ENCODE measurements at regions not wholly inside any gene's neighbourhood (a gene's known extent, or its start where the extent isn't known, plus 50 kb on each side); places are given as distances from the start of the nearest gene placed in this dataset.

GRCh38 chr4:146029147-146029546, 90.5 kb upstream of the ZNF827 start:
- H3K9me3 Mint-ChIP-seq = no peaks in the 10 kb centered on the region
- Histone ChIP-seq H3K9me3 (ENCODE audit: control insufficient read depth, insufficient read depth, low read length) (no peaks in the 10 kb centered on the region), H3K4me1 (ENCODE audit: control insufficient read depth, insufficient read depth, low read length) (no peaks in the 10 kb centered on the region), H3K27ac (ENCODE audit: low read length) (no peak overlapping the region), H3K27me3 (ENCODE audit: control insufficient read depth, insufficient read depth, low read length) (no peaks in the 10 kb centered on the region), H3K36me3 (ENCODE audit: control insufficient read depth, insufficient read depth, low read length) (no peaks in the 10 kb centered on the region), H3K4me3 (ENCODE audit: low read length) (no peak overlapping the region)
- intact Hi-C loops (cut with micrococcal nuclease) = no loop called here
- H3K36me3 Mint-ChIP-seq = no peaks in the 10 kb centered on the region
- H3K4me3 Mint-ChIP-seq = no peak overlapping the region
- H3K27ac Mint-ChIP-seq = no peak overlapping the region
- no peak for TF ChIP-seq CTCF (IDR thresholded peaks at IDR 0.05)
- 84% methylated on average over 1 of the region's 3 CpGs for WGBS (ENCODE audit: insufficient coverage)
- ATAC-seq (no peak), DNase-seq (no peak)
- peaks cover 0 to 9% of the 10 kb centered on the region in 2 donors for H3K4me1 Mint-ChIP-seq
- H3K27me3 Mint-ChIP-seq (ENCODE audit: low read depth in 2 of 2) = peaks cover 0 to 2% of the 10 kb centered on the region in 2 donors

- Mint-ChIP-seq H3K4me3 (no peak overlapping the region), H3K9me3 (no peaks in the 10 kb centered on the region), H3K27me3 (ENCODE audit: low read depth in 2 of 2) (peaks cover 0 to 2% of the 10 kb centered on the region in 2 donors), H3K36me3 (no peaks in the 10 kb centered on the region), H3K27ac (no peak overlapping the region), H3K4me1 (peaks cover 0 to 16% of the 10 kb centered on the region in 2 donors)
- Histone ChIP-seq H3K27me3 (ENCODE audit: control insufficient read depth, insufficient read depth, low read length) (no peaks in the 10 kb centered on the region), H3K9me3 (ENCODE audit: control insufficient read depth, insufficient read depth, low read length) (no peaks in the 10 kb centered on the region), H3K27ac (ENCODE audit: low read length) (no peak overlapping the region), H3K4me1 (ENCODE audit: control insufficient read depth, insufficient read depth, low read length) (peaks cover 3% of the 10 kb centered on the region), H3K4me3 (ENCODE audit: low read length) (no peak overlapping the region), H3K36me3 (ENCODE audit: control insufficient read depth, insufficient read depth, low read length) (no peaks in the 10 kb centered on the region)
- ATAC-seq (no peak), DNase-seq (no peak)
- intact Hi-C loops (cut with micrococcal nuclease) = no loop called here
- no CpG with 5 or more reads among the region's 1 CpG for WGBS (ENCODE audit: insufficient coverage)
- TF ChIP-seq CTCF (IDR thresholded peaks at IDR 0.05) = no peak
Observed at GRCh38 chr4:146027761-146028160, 89.1 kb upstream of the ZNF827 start.

GRCh38 chr4:146023334-146023967, 84.8 kb upstream of the ZNF827 start:
- Histone ChIP-seq H3K9me3 (ENCODE audit: control insufficient read depth, insufficient read depth, low read length) (no peaks in the 10 kb centered on the region), H3K27ac (ENCODE audit: low read length) (no peak overlapping the region), H3K4me3 (ENCODE audit: low read length) (no peak overlapping the region), H3K27me3 (ENCODE audit: control insufficient read depth, insufficient read depth, low read length) (no peaks in the 10 kb centered on the region), H3K36me3 (ENCODE audit: control insufficient read depth, insufficient read depth, low read length) (no peaks in the 10 kb centered on the region), H3K4me1 (ENCODE audit: control insufficient read depth, insufficient read depth, low read length) (peaks cover 3% of the 10 kb centered on the region)
- Mint-ChIP-seq H3K36me3 (no peaks in the 10 kb centered on the region), H3K27ac (no peak overlapping the region), H3K4me3 (no peak overlapping the region), H3K27me3 (ENCODE audit: low read depth in 2 of 2) (peaks cover 13 to 14% of the 10 kb centered on the region in 2 donors), H3K4me1 (peaks cover 0 to 10% of the 10 kb centered on the region in 2 donors), H3K9me3 (peaks cover 0 to 9% of the 10 kb centered on the region in 2 donors)
- no peak for DNase-seq
- TF ChIP-seq CTCF (IDR thresholded peaks at IDR 0.05) = no peak
- intact Hi-C loops (cut with micrococcal nuclease) = no loop called here
- peak in 1 of 3 donors; percentile 35 for ATAC-seq
- WGBS (ENCODE audit: insufficient coverage) = 19% methylated on average over 2 of the region's 3 CpGs

- DNase-seq (no peak), ATAC-seq (no peak)
- Mint-ChIP-seq H3K27me3 (ENCODE audit: low read depth in 2 of 2) (peaks cover 18 to 21% of the 10 kb centered on the region in 2 donors), H3K27ac (no peak overlapping the region), H3K4me3 (no peak overlapping the region), H3K9me3 (peaks cover 0 to 9% of the 10 kb centered on the region in 2 donors), H3K36me3 (no peaks in the 10 kb centered on the region), H3K4me1 (peaks cover 0 to 10% of the 10 kb centered on the region in 2 donors)
- Histone ChIP-seq H3K27ac (ENCODE audit: low read length) (no peak overlapping the region), H3K4me3 (ENCODE audit: low read length) (no peak overlapping the region), H3K4me1 (ENCODE audit: control insufficient read depth, insufficient read depth, low read length) (peaks cover 3% of the 10 kb centered on the region), H3K27me3 (ENCODE audit: control insufficient read depth, insufficient read depth, low read length) (no peaks in the 10 kb centered on the region), H3K36me3 (ENCODE audit: control insufficient read depth, insufficient read depth, low read length) (no peaks in the 10 kb centered on the region), H3K9me3 (ENCODE audit: control insufficient read depth, insufficient read depth, low read length) (no peaks in the 10 kb centered on the region)
- TF ChIP-seq CTCF (IDR thresholded peaks at IDR 0.05) = no peak
- intact Hi-C loops (cut with micrococcal nuclease) = no loop called here
Observed at GRCh38 chr4:146022541-146022940, 83.9 kb upstream of the ZNF827 start.
